ENCODE measurements at regions not wholly inside any gene's neighbourhood (a gene's known extent, or its start where the extent isn't known, plus 50 kb on each side); places are given as distances from the start of the nearest gene placed in this dataset.

DNA sequence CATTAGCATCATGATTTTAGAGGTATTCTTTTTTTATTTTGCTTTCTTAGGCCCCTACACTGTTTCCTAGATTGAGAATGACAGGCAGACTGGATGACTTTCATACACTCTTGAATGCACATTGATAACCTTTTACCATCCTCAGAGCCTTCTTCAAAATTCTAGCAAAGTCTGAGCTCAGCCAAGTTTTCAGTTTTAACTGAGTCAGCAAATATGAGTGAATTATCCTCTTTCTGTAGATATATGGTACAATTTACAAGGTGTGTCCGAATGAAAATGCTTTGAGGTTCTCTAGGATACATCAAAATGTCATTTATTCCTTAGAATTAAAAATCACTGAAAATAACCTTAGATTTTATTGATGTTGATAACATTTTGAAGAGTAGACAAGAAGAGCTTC is 1038.2 kb upstream of the POU3F3 start:
- POLR2A ChIA-PET: no interaction called here
- DNase-seq (ENCODE audit: extremely low spot score): no peak
- CTCF ChIA-PET: no interaction called here

GRCh38 chr2:103817746-103818145 is 1036.2 kb upstream of the POU3F3 start:
- TF ChIP-seq, protein P1, sequence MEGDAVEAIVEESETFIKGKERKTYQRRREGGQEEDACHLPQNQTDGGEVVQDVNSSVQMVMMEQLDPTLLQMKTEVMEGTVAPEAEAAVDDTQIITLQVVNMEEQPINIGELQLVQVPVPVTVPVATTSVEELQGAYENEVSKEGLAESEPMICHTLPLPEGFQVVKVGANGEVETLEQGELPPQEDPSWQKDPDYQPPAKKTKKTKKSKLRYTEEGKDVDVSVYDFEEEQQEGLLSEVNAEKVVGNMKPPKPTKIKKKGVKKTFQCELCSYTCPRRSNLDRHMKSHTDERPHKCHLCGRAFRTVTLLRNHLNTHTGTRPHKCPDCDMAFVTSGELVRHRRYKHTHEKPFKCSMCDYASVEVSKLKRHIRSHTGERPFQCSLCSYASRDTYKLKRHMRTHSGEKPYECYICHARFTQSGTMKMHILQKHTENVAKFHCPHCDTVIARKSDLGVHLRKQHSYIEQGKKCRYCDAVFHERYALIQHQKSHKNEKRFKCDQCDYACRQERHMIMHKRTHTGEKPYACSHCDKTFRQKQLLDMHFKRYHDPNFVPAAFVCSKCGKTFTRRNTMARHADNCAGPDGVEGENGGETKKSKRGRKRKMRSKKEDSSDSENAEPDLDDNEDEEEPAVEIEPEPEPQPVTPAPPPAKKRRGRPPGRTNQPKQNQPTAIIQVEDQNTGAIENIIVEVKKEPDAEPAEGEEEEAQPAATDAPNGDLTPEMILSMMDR (IDR thresholded peaks at IDR 0.05; ENCODE audit: control extremely low read depth, extremely low read depth, low read depth, missing control alignments): no peak
- DNase-seq (ENCODE audit: extremely low spot score): no peak
- POLR2A ChIA-PET: no interaction called here
- CTCF ChIA-PET: no interaction called here

More for the DNA sequence above, 1038.2 kb upstream of the POU3F3 start:
- TF ChIP-seq, protein P1 (IDR thresholded peaks at IDR 0.05; ENCODE audit: control extremely low read depth, extremely low read depth, low read depth, missing control alignments): no peak

DNA sequence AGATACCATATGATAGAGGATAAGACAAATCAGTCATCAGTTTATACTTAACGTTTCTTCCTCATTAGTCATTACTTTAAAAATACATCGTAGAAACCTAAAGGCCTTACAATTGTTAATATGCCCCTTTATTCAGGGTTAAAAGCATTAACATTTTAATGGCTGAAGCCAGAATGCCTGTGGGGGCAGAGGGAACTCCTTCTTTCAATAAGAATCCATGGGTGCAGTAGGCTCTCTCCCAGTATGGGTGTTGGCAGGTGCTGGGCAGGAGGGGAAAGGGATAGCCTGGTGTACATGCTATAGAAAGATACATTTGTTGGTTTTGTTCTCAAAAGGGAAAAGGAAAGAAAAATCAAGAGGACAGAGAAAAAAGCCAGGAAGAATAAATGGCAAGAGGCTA is 1035.7 kb upstream of the POU3F3 start:
- TF ChIP-seq, protein P1 (IDR thresholded peaks at IDR 0.05; ENCODE audit: control extremely low read depth, extremely low read depth, low read depth, missing control alignments): no peak
- CTCF ChIA-PET: no interaction called here
- no peak for DNase-seq (ENCODE audit: extremely low spot score)
- POLR2A ChIA-PET: no interaction called here

- TF ChIP-seq, protein P1 (IDR thresholded peaks at IDR 0.05; ENCODE audit: control extremely low read depth, extremely low read depth, low read depth, missing control alignments): no peak
- no peak for DNase-seq (ENCODE audit: extremely low spot score)
- CTCF ChIA-PET: no interaction called here
- POLR2A ChIA-PET: no interaction called here
These were observed 1034.3 kb upstream of the POU3F3 start for GRCh38 chr2:103819599-103819998.

DNA sequence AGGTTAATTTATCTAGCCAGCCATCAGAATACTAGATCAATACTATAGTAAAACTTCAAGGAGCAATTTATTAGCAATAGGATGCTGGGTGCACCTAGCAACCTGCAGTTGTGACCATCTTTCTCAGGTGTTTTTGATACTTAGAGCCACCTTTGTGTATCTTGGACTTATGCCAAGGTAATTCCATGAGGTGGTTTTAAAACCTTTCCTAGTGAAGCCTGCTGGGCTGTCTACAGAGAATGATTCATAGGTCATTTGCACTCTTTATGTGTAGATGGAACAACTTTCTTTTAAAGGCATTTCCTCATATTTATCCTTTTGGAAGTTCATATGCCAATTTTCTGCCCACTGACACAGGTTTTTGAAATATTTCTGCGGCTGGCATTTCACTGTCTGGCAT is 1030.1 kb upstream of the POU3F3 start:
- ChIA-PET POLR2A (no interaction called here), CTCF (no interaction called here)
- TF ChIP-seq, protein P1 (IDR thresholded peaks at IDR 0.05; ENCODE audit: control extremely low read depth, extremely low read depth, low read depth, missing control alignments): no peak
- DNase-seq (ENCODE audit: extremely low spot score): no peak

DNA sequence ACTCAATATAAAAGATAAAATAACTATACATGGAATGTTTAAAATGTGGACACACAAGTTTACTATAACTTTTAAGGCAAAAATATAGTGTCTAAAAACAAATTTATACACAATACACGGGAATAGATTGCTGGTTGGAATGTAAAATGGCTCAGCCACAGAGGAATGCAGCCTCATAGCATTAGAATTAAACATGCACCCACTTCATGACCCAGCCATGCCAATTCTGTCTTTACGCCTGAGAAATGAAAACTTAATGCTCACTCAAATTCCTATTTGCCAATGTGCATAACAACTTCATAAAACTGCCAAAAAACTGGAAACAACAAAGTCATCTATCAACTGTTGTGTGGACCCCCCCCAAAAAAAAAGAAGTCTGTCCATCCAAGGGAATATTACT is 1006.6 kb upstream of the POU3F3 start:
- ChIA-PET POLR2A (no interaction called here), CTCF (no interaction called here)
- no peak for DNase-seq (ENCODE audit: extremely low spot score)
- TF ChIP-seq, protein P1 (IDR thresholded peaks at IDR 0.05; ENCODE audit: control extremely low read depth, extremely low read depth, low read depth, missing control alignments): no peak

DNA sequence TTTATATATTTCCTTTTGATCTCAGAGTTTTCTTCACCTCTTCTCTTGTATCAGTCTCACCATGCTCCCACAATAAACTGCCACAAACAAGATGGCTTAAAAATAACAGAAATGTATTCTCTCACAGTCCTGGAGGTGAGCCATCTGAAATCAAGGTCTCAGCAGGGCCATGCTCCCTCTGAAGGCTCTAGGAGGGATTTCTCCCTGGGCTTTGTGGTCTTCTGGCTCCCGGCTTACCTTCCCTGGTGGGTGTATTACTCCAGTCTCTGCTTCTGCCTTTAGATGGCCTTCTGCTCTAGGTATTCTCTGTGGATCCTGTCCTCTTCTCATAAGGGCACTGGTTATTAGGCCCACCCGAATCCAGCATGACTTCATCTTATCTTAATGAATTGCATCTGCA is 994.7 kb upstream of the POU3F3 start:
- DNase-seq (ENCODE audit: extremely low spot score): no peak
- TF ChIP-seq, protein P1 (IDR thresholded peaks at IDR 0.05; ENCODE audit: control extremely low read depth, extremely low read depth, low read depth, missing control alignments): no peak
- POLR2A ChIA-PET: no interaction called here
- CTCF ChIA-PET: no interaction called here
